ENCODE measurements at regions not wholly inside any gene's neighbourhood (a gene's known extent, or its start where the extent isn't known, plus 50 kb on each side); places are given as distances from the start of the nearest gene placed in this dataset.

GRCh38 chr9:92188969-92189781, 74.0 kb upstream of the SPTLC1 start:
- peaks cover 2% of the 10 kb centered on the region; the same call in 1 of the 2 replicates for H3K27me3 ChIP-seq (ENCODE audit: control insufficient read depth, insufficient read depth, low read length)
- no peaks in the 10 kb centered on the region for H3K36me3 ChIP-seq (ENCODE audit: control insufficient read depth, insufficient read depth, low read length)
- TF ChIP-seq CTCF (IDR thresholded peaks at IDR 0.05; ENCODE audit: insufficient read depth, low read depth, low read length) = no peak
- no peak overlapping the region for H3K4me3 ChIP-seq (ENCODE audit: low read depth, low read length)
- CTCF ChIA-PET = interaction anchor here (0.7 to 1.2 kb wide), 2 partner anchors 43 to 51 kb away, joined by 3 read pairs; no protein-coding TSS in a partner anchor
- no peak for DNase-seq (ENCODE audit: low read depth)
- POLR2A ChIA-PET = no interaction called here

- DNase-seq (ENCODE audit: low read depth) = no peak
- peaks cover 2% of the 10 kb centered on the region; the same call in 1 of the 2 replicates for H3K27me3 ChIP-seq (ENCODE audit: control insufficient read depth, insufficient read depth, low read length)
- TF ChIP-seq CTCF (IDR thresholded peaks at IDR 0.05; ENCODE audit: insufficient read depth, low read depth, low read length) = no peak
- no peak overlapping the region for H3K4me3 ChIP-seq (ENCODE audit: low read depth, low read length)
- ChIA-PET POLR2A (no interaction called here), CTCF (interaction anchor here (0.6 to 1.4 kb wide), 3 partner anchors 12 to 50 kb away, joined by 3 to 5 read pairs (median 3); no protein-coding TSS in a partner anchor)
- no peaks in the 10 kb centered on the region for H3K36me3 ChIP-seq (ENCODE audit: control insufficient read depth, insufficient read depth, low read length)
These were observed 72.9 kb upstream of the SPTLC1 start for GRCh38 chr9:92187989-92188714.

DNA sequence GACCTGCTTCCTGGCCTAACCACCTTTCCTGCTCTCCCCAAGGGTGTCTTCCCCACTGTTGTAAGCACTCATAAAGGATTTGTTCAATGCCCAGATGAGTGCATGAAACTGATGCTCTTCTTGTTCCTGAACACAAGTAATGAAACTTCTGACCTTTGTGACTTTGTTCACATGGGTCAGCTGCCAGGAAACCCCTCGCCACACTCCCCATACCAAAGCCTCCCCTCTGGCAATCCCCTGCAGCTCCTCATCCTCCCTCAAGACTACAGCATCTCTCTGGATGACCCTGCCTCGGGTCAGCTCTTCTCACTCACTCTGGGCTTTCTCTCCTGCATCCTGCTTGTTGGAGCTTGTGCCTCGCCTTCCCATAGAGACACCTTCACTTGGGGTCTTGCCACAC, 72.2 kb upstream of the SPTLC1 start:
- POLR2A ChIA-PET = no interaction called here
- TF ChIP-seq CTCF (IDR thresholded peaks at IDR 0.05; ENCODE audit: insufficient read depth, low read depth, low read length) = no peak
- no peak for DNase-seq (ENCODE audit: low read depth)
- Histone ChIP-seq H3K4me3 (ENCODE audit: low read depth, low read length) (no peak overlapping the region), H3K36me3 (ENCODE audit: control insufficient read depth, insufficient read depth, low read length) (no peaks in the 10 kb centered on the region), H3K27me3 (ENCODE audit: control insufficient read depth, insufficient read depth, low read length) (peaks cover 2% of the 10 kb centered on the region; the same call in 1 of the 2 replicates)
- CTCF ChIA-PET = interaction anchor here (1.3 to 1.4 kb wide), 2 partner anchors 11 to 25 kb away, joined by 3 to 5 read pairs; no protein-coding TSS in a partner anchor

- POLR2A ChIA-PET = no interaction called here
These were observed 71.4 kb upstream of the SPTLC1 start for GRCh38 chr9:92186631-92187030.

More at GRCh38 chr9:92186631-92187030, 71.4 kb upstream of the SPTLC1 start:
- no peak overlapping the region for H3K4me3 ChIP-seq (ENCODE audit: low read depth, low read length)
- DNase-seq (ENCODE audit: low read depth) = no peak
- CTCF ChIA-PET = interaction anchor here (0.9 to 1.3 kb wide), 2 partner anchors 10 to 26 kb away, joined by 3 read pairs; no protein-coding TSS in a partner anchor
- no peak for TF ChIP-seq CTCF (IDR thresholded peaks at IDR 0.05; ENCODE audit: insufficient read depth, low read depth, low read length)
- H3K36me3 ChIP-seq (ENCODE audit: control insufficient read depth, insufficient read depth, low read length) = no peaks in the 10 kb centered on the region
- peaks cover 2% of the 10 kb centered on the region for H3K27me3 ChIP-seq (ENCODE audit: control insufficient read depth, insufficient read depth, low read length)

Measured in BJ (cell line).